ENCODE measurements at regions not wholly inside any gene's neighbourhood (a gene's known extent, or its start where the extent isn't known, plus 50 kb on each side); places are given as distances from the start of the nearest gene placed in this dataset.
"Not testable (repeated sequence)": the region's sequence is repeated elsewhere in the genome, so short reads cannot be mapped to it uniquely, and the experiment has no call there.

- H3K27me3 ChIP-seq (ENCODE audit: insufficient read depth, low read length); H3K4me2 ChIP-seq (ENCODE audit: insufficient read depth, insufficient read length, low read length); H3K18ac ChIP-seq (ENCODE audit: insufficient read length, low read depth, low read length); H3K36me3 Mint-ChIP-seq (ENCODE audit: insufficient read depth in 1 of 3, low read depth in 3 of 3); H2BK15ac ChIP-seq (ENCODE audit: low read depth, low read length); H3K27ac ChIP-seq (ENCODE audit: insufficient read length, low read depth, low read length); H3K23me2 ChIP-seq (ENCODE audit: insufficient read length, low read depth, low read length, poor library complexity, severe bottlenecking); H2BK120ac ChIP-seq (ENCODE audit: low read depth, low read length, poor library complexity, severe bottlenecking); H2AFZ ChIP-seq (ENCODE audit: low read length); H3T11ph ChIP-seq (ENCODE audit: low read length); H3K9me3 ChIP-seq (ENCODE audit: control insufficient read depth, low read depth, low read length); H2BK5ac ChIP-seq (ENCODE audit: insufficient read length, low read length); H3K79me1 ChIP-seq (ENCODE audit: insufficient read depth, low read depth, low read length, poor library complexity, severe bottlenecking); H3K79me2 ChIP-seq (ENCODE audit: insufficient read depth, low read length); H3K4me1 ChIP-seq (ENCODE audit: insufficient read depth, low read length); H3K4me1 Mint-ChIP-seq; H2BK20ac ChIP-seq (ENCODE audit: low read depth, low read length, poor library complexity, severe bottlenecking); H3K27me3 Mint-ChIP-seq (ENCODE audit: low read depth); H3K9ac ChIP-seq (ENCODE audit: extremely low read depth, insufficient read length, low read length); H3K9me3 Mint-ChIP-seq; H2BK12ac ChIP-seq (ENCODE audit: insufficient read length, low read depth, low read length); H4K5ac ChIP-seq (ENCODE audit: insufficient read length, low read depth, low read length); H3K56ac ChIP-seq (ENCODE audit: insufficient read length, low read depth, low read length); H3K4ac ChIP-seq (ENCODE audit: low read depth, low read length); H4K91ac ChIP-seq (ENCODE audit: insufficient read length, low read depth, low read length); H3K4me3 Mint-ChIP-seq; H4K8ac ChIP-seq (replicated peaks; ENCODE audit: insufficient read length, low read depth, low read length); DNase-seq; H2AK5ac ChIP-seq (ENCODE audit: insufficient read length, low read length); H3K23ac ChIP-seq (ENCODE audit: insufficient read length, low read depth, low read length); H3K27ac Mint-ChIP-seq; H3K14ac ChIP-seq (ENCODE audit: insufficient read depth, low read length); H4K20me1 ChIP-seq (ENCODE audit: control insufficient read depth, insufficient read depth, insufficient read length): not testable (repeated sequence)
- no CpG with 5 or more reads among the region's 14 CpGs for WGBS (ENCODE audit: extremely low coverage, insufficient read length, low lambda C conversion rate)
These were observed 225.6 kb downstream of the BCL2L11 start for GRCh38 chr2:111346018-111346930.

- DNase-seq; H3K14ac ChIP-seq (ENCODE audit: insufficient read depth, low read length); H3K23me2 ChIP-seq (ENCODE audit: insufficient read length, low read depth, low read length, poor library complexity, severe bottlenecking); H4K5ac ChIP-seq (ENCODE audit: insufficient read length, low read depth, low read length); H2BK15ac ChIP-seq (ENCODE audit: low read depth, low read length); H2AFZ ChIP-seq (ENCODE audit: low read length); H2BK5ac ChIP-seq (ENCODE audit: insufficient read length, low read length); H3K56ac ChIP-seq (ENCODE audit: insufficient read length, low read depth, low read length); H3K27me3 Mint-ChIP-seq (ENCODE audit: low read depth); H3K4me3 Mint-ChIP-seq; H3K79me1 ChIP-seq (ENCODE audit: insufficient read depth, low read depth, low read length, poor library complexity, severe bottlenecking); H3K4ac ChIP-seq (ENCODE audit: low read depth, low read length); H3K9me3 Mint-ChIP-seq; H3K4me1 ChIP-seq (ENCODE audit: insufficient read depth, low read length); H4K8ac ChIP-seq (replicated peaks; ENCODE audit: insufficient read length, low read depth, low read length); H3K27ac Mint-ChIP-seq; H3T11ph ChIP-seq (ENCODE audit: low read length); H3K27me3 ChIP-seq (ENCODE audit: insufficient read depth, low read length); H3K79me2 ChIP-seq (ENCODE audit: insufficient read depth, low read length); H4K91ac ChIP-seq (ENCODE audit: insufficient read length, low read depth, low read length); H2BK20ac ChIP-seq (ENCODE audit: low read depth, low read length, poor library complexity, severe bottlenecking); H2BK12ac ChIP-seq (ENCODE audit: insufficient read length, low read depth, low read length); H3K18ac ChIP-seq (ENCODE audit: insufficient read length, low read depth, low read length); H3K27ac ChIP-seq (ENCODE audit: insufficient read length, low read depth, low read length); H4K20me1 ChIP-seq (ENCODE audit: control insufficient read depth, insufficient read depth, insufficient read length); H3K23ac ChIP-seq (ENCODE audit: insufficient read length, low read depth, low read length); H3K9me3 ChIP-seq (ENCODE audit: control insufficient read depth, low read depth, low read length); H3K4me1 Mint-ChIP-seq; H3K36me3 Mint-ChIP-seq (ENCODE audit: insufficient read depth in 1 of 3, low read depth in 3 of 3); H3K4me2 ChIP-seq (ENCODE audit: insufficient read depth, insufficient read length, low read length); H3K9ac ChIP-seq (ENCODE audit: extremely low read depth, insufficient read length, low read length); H2AK5ac ChIP-seq (ENCODE audit: insufficient read length, low read length); H2BK120ac ChIP-seq (ENCODE audit: low read depth, low read length, poor library complexity, severe bottlenecking): not testable (repeated sequence)
- no CpG with 5 or more reads among the region's 1 CpG for WGBS (ENCODE audit: extremely low coverage, insufficient read length, low lambda C conversion rate)
These were observed 227.0 kb downstream of the BCL2L11 start for GRCh38 chr2:111347695-111348094.

Measured in H9 (cell line).